Left lung (tissue), 4 donors: ENCODE measurements at regions not wholly inside any gene's neighbourhood (a gene's known extent, or its start where the extent isn't known, plus 50 kb on each side); places are given as distances from the start of the nearest gene placed in this dataset.

Experiments used
- ATAC-seq: fragments of 200-7000 bp; cut with Tn5 transposase; one replicate; pipeline ENCODE4 v1.9.1; 2020; ENCODE audit warnings: moderate library complexity
- DNase-seq, 4 donors: peaks; one replicate each; pipeline ENCODE4 v3.0.0-alpha.2; 2013 to 2020
- H3K27ac ChIP-seq, 2 donors: fragments of 200-600 bp; sonication (generic) in 1 of 2; one replicate each; pipeline versions ENCODE4 v1.5.0 to v1.8.0; 2020 to 2021
- H3K27me3 ChIP-seq, 2 donors: fragments of 200-600 bp; sonication (generic) in 1 of 2; one replicate each; pipeline versions ENCODE4 v1.5.0 to v1.8.0; 2020 to 2021
- H3K36me3 ChIP-seq, 2 donors: fragments of 200-600 bp; sonication (generic) in 1 of 2; one replicate each; pipeline versions ENCODE4 v1.5.0 to v1.8.0; 2020 to 2021
- H3K4me1 ChIP-seq, 2 donors: fragments of 200-600 bp; one replicate each; pipeline ENCODE4 v1.8.0; 2021
- H3K4me3 ChIP-seq, 2 donors: fragments of 200-600 bp; sonication (generic) in 1 of 2; one replicate each; pipeline versions ENCODE4 v1.5.0 to v1.8.0; 2020 to 2021; ENCODE audit warnings: mild to moderate bottlenecking in 1 of 2
- H3K9me3 ChIP-seq, 2 donors: fragments of 200-600 bp; sonication (generic) in 1 of 2; one replicate each; pipeline versions ENCODE4 v1.5.0 to v1.8.0; 2020 to 2021
- CTCF ChIP-seq, 2 donors: fragments of 200-600 bp; sonication (generic) in 1 of 2; IDR thresholded peaks; one replicate each; pipeline versions ENCODE4 v1.5.0 to v1.8.0; 2021; ENCODE audit warnings: antibody characterized with exemption in 2 of 2
- intact Hi-C, 2 donors: fragments of 100-400 bp; cut with DNase I; formaldehyde crosslinking; loops; one replicate each; pipeline versions ENCODE4 v1.11.2 to v1.14.2; 2022
- donor health status: DM: no; HTN: yes; CAD: no.
- donor health status: DM: no; HTN: no; CAD: no.

GRCh38 chr16:73879621-73880020 lies 417.0 kb upstream of the PSMD7 start:
- Histone ChIP-seq H3K27ac (no peak overlapping the region), H3K27me3 (peaks cover 0 to 11% of the 10 kb centered on the region in 2 donors), H3K4me1 (no peaks in the 10 kb centered on the region), H3K4me3 (no peak overlapping the region), H3K9me3 (no peaks in the 10 kb centered on the region), H3K36me3 (no peaks in the 10 kb centered on the region)
- no peak for DNase-seq
- intact Hi-C loops = no loop called here
- TF ChIP-seq CTCF (IDR thresholded peaks at IDR 0.05) = no peak
- no peak for ATAC-seq

DNA sequence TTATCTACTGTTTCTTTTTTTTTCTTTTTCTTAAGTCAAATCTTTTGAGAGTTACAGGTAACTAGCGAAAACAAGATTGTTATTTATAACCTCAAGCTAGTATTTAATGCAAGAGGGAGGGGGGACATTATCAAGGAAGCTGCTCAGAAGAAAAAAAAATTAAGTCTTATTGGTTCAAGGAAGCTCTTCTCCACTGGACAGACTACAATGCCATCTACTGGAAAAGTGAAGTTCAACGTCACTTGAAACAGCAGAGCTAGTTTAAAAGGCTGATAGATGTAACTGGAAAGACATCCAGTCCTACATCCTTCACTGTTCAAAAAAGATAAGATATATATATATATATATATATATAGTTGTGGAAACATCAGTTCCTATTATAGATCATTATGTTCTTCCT lies 418.0 kb upstream of the PSMD7 start:
- Histone ChIP-seq H3K9me3 (no peaks in the 10 kb centered on the region), H3K27me3 (peaks cover 0 to 11% of the 10 kb centered on the region in 2 donors), H3K4me1 (no peaks in the 10 kb centered on the region), H3K36me3 (no peaks in the 10 kb centered on the region), H3K4me3 (no peak overlapping the region), H3K27ac (no peak overlapping the region)
- peak in 1 of 2 donors; percentile 35 for TF ChIP-seq CTCF (IDR thresholded peaks at IDR 0.05)
- DNase-seq = peak in 1 of 4 donors; percentile 78
- intact Hi-C loops = no loop called here
- peak; percentile 69 for ATAC-seq

DNA sequence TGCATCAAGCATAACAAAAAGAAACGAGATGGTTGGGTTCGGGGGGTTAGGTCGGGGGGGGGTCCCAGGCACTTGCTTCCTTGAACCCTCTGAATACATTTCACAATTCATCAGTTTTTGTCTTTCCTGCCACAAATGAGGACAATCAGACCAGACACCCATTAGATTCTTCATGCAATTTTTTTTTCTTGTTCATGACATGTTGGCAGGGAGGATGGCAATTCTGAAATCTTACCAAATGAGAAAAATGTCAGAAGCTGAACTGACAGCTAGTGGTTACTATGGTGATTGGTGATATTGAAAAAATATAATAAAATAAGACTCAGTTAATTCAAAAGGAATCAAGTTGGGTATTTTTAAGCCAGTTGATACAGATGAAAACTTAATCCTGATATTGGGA lies 419.5 kb upstream of the PSMD7 start:
- H3K4me1 ChIP-seq = no peaks in the 10 kb centered on the region
- no peaks in the 10 kb centered on the region for H3K9me3 ChIP-seq
- intact Hi-C loops = no loop called here
- no peak overlapping the region for H3K27ac ChIP-seq
- H3K36me3 ChIP-seq = no peaks in the 10 kb centered on the region
- no peak for TF ChIP-seq CTCF (IDR thresholded peaks at IDR 0.05)
- peaks cover 0 to 9% of the 10 kb centered on the region in 2 donors for H3K27me3 ChIP-seq
- no peak overlapping the region for H3K4me3 ChIP-seq
- no peak for ATAC-seq
- no peak for DNase-seq

DNA sequence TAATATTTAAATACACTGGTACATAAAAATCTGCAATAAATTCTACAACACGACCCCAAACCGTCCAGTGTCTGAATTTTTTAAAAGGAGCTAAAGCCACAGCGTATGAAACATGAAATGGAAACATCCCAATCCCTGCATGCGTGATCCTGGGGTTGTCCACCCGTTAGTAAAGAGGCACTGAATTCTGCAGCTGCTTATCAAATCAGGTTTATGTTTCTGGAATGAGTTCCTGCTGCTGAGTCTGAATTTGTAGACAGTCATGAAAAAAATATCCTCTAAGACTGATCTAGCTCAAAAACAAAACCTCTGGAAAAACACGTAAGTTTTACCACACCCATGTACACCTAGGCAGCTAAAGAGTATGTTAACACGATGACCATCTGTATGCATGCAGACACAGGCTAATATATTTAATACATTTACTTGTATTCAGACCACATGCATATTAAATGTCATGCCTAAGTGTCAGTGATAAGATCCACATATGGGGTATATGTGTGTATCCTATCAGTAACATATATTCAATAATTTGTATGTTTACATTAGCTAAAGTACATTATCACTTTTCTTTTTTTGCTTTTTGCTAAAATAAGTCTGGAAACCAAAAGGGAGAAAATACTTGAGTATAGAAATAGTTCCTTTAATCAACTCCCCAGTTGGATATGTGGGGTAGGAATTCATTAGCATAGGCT lies 420.5 kb upstream of the PSMD7 start:
- DNase-seq (peak in 1 of 4 donors; percentile 42), ATAC-seq (no peak)
- no peaks in the 10 kb centered on the region for H3K9me3 ChIP-seq
- no peak overlapping the region for H3K27ac ChIP-seq
- H3K27me3 ChIP-seq = peaks cover 0 to 6% of the 10 kb centered on the region in 2 donors
- no peak overlapping the region for H3K4me3 ChIP-seq
- H3K4me1 ChIP-seq = no peaks in the 10 kb centered on the region
- intact Hi-C loops = no loop called here
- no peaks in the 10 kb centered on the region for H3K36me3 ChIP-seq
- TF ChIP-seq CTCF (IDR thresholded peaks at IDR 0.05) = no peak

DNA sequence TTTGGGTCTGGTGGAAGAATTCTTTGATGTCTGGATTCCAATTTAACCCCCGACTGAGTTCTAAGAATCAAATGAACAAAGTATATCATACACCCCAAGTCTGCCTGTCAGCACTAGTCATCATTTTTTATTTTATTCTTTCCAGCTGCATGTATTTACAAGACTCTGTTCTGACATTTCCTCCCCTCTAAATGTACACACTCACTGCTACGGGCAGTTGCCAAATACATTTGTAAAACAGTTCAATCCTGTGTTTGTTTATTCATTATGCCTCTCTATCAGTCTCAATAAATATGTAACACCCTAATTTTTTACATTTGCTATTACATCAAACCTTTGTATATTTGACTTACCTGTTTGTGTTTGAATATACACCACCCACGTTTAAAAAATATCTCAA lies 422.3 kb upstream of the PSMD7 start:
- no peak for DNase-seq
- intact Hi-C loops = no loop called here
- no peak for ATAC-seq

More for the DNA sequence above, 422.3 kb upstream of the PSMD7 start:
- Histone ChIP-seq H3K4me1 (no peaks in the 10 kb centered on the region), H3K36me3 (no peaks in the 10 kb centered on the region), H3K27me3 (peaks cover 0 to 6% of the 10 kb centered on the region in 2 donors), H3K4me3 (no peak overlapping the region), H3K27ac (no peak overlapping the region), H3K9me3 (no peaks in the 10 kb centered on the region)
- no peak for TF ChIP-seq CTCF (IDR thresholded peaks at IDR 0.05)
